ENCODE measurements at regions not wholly inside any gene's neighbourhood (a gene's known extent, or its start where the extent isn't known, plus 50 kb on each side); places are given as distances from the start of the nearest gene placed in this dataset.

- Mint-ChIP-seq H3K27ac (no peak overlapping the region), H3K36me3 (no peaks in the 10 kb centered on the region), H3K9me3 (peaks cover 6 to 14% of the 10 kb centered on the region in 2 donors)
- DNase-seq (ENCODE audit: low spot score in 2 of 2) (no peak), ATAC-seq (no peak)
These were observed 410.1 kb upstream of the MGAT4C start for GRCh38 chr12:86666316-86666715.

GRCh38 chr12:86663716-86664115, 407.5 kb upstream of the MGAT4C start:
- H3K27ac Mint-ChIP-seq = no peak overlapping the region
- H3K36me3 Mint-ChIP-seq = no peaks in the 10 kb centered on the region
- ATAC-seq (no peak), DNase-seq (ENCODE audit: low spot score in 2 of 2) (no peak)
- H3K9me3 Mint-ChIP-seq = peaks cover 4% of the 10 kb centered on the region in 2 donors

GRCh38 chr12:86663173-86663572, 407.0 kb upstream of the MGAT4C start:
- H3K27ac Mint-ChIP-seq = no peak overlapping the region
- no peak for ATAC-seq
- peaks cover 3% of the 10 kb centered on the region in 2 donors for H3K9me3 Mint-ChIP-seq
- H3K36me3 Mint-ChIP-seq = no peaks in the 10 kb centered on the region
- no peak for DNase-seq (ENCODE audit: low spot score in 2 of 2)

- ATAC-seq (no peak), DNase-seq (ENCODE audit: low spot score in 2 of 2) (no peak)
- Mint-ChIP-seq H3K27ac (no peak overlapping the region), H3K9me3 (no peaks in the 10 kb centered on the region), H3K36me3 (no peaks in the 10 kb centered on the region)
These were observed 406.3 kb upstream of the MGAT4C start for GRCh38 chr12:86662464-86662863.

- no peak for DNase-seq (ENCODE audit: low spot score in 2 of 2)
- H3K9me3 Mint-ChIP-seq = no peaks in the 10 kb centered on the region
- ATAC-seq = no peak
- H3K36me3 Mint-ChIP-seq = no peaks in the 10 kb centered on the region
- no peak overlapping the region for H3K27ac Mint-ChIP-seq
These were observed 404.4 kb upstream of the MGAT4C start for GRCh38 chr12:86660488-86661147.

GRCh38 chr12:86659985-86660384, 403.8 kb upstream of the MGAT4C start:
- H3K36me3 Mint-ChIP-seq = no peaks in the 10 kb centered on the region
- no peak for DNase-seq (ENCODE audit: low spot score in 2 of 2)

GRCh38 chr12:86658303-86658702, 402.1 kb upstream of the MGAT4C start:
- DNase-seq (ENCODE audit: low spot score in 2 of 2) (no peak), ATAC-seq (no peak)
- H3K9me3 Mint-ChIP-seq = peaks cover 0 to 3% of the 10 kb centered on the region in 2 donors
- H3K36me3 Mint-ChIP-seq = no peaks in the 10 kb centered on the region
- H3K27ac Mint-ChIP-seq = no peak overlapping the region

More at GRCh38 chr12:86659985-86660384, 403.8 kb upstream of the MGAT4C start:
- Mint-ChIP-seq H3K9me3 (peaks cover 0 to 3% of the 10 kb centered on the region in 2 donors), H3K27ac (no peak overlapping the region)
- no peak for ATAC-seq

GRCh38 chr12:86647800-86648199, 391.6 kb upstream of the MGAT4C start:
- ATAC-seq (no peak), DNase-seq (ENCODE audit: low spot score in 2 of 2) (no peak)
- Mint-ChIP-seq H3K36me3 (no peaks in the 10 kb centered on the region), H3K9me3 (peaks cover 0 to 7% of the 10 kb centered on the region in 2 donors), H3K27ac (no peak overlapping the region)

GRCh38 chr12:86634456-86635410, 378.5 kb upstream of the MGAT4C start:
- no peaks in the 10 kb centered on the region for H3K36me3 Mint-ChIP-seq
- H3K9me3 Mint-ChIP-seq = peaks cover 0 to 8% of the 10 kb centered on the region in 2 donors
- DNase-seq (ENCODE audit: low spot score in 2 of 2) (no peak), ATAC-seq (no peak)
- H3K27ac Mint-ChIP-seq = no peak overlapping the region

GRCh38 chr12:86627001-86627400, 370.8 kb upstream of the MGAT4C start:
- Mint-ChIP-seq H3K36me3 (peaks cover 6 to 18% of the 10 kb centered on the region in 2 donors), H3K9me3 (peaks cover 29 to 48% of the 10 kb centered on the region in 2 donors), H3K27ac (no peak overlapping the region)
- no peak for DNase-seq (ENCODE audit: low spot score in 2 of 2)
- no peak for ATAC-seq

GRCh38 chr12:86623267-86623666, 367.1 kb upstream of the MGAT4C start:
- no peak for DNase-seq (ENCODE audit: low spot score in 2 of 2)
- Mint-ChIP-seq H3K36me3 (peaks cover 0 to 7% of the 10 kb centered on the region in 2 donors), H3K27ac (no peak overlapping the region), H3K9me3 (peaks cover 26 to 33% of the 10 kb centered on the region in 2 donors)
- no peak for ATAC-seq

- no peak for DNase-seq (ENCODE audit: low spot score in 2 of 2)
- ATAC-seq = no peak
- Mint-ChIP-seq H3K9me3 (peaks cover 20 to 31% of the 10 kb centered on the region in 2 donors), H3K27ac (no peak overlapping the region), H3K36me3 (no peaks in the 10 kb centered on the region)
These were observed 365.8 kb upstream of the MGAT4C start for GRCh38 chr12:86621957-86622356.

- ATAC-seq (no peak), DNase-seq (ENCODE audit: low spot score in 2 of 2) (no peak)
- Mint-ChIP-seq H3K9me3 (peaks cover 7 to 12% of the 10 kb centered on the region in 2 donors), H3K36me3 (no peaks in the 10 kb centered on the region), H3K27ac (no peak overlapping the region)
These were observed 357.1 kb upstream of the MGAT4C start for GRCh38 chr12:86613311-86613710.

GRCh38 chr12:86608638-86609037, 352.4 kb upstream of the MGAT4C start:
- no peak for DNase-seq (ENCODE audit: low spot score in 2 of 2)
- H3K27ac Mint-ChIP-seq = no peak overlapping the region
- H3K9me3 Mint-ChIP-seq = peaks cover 5 to 7% of the 10 kb centered on the region in 2 donors
- H3K36me3 Mint-ChIP-seq = no peaks in the 10 kb centered on the region
- ATAC-seq = no peak

- Mint-ChIP-seq H3K36me3 (no peaks in the 10 kb centered on the region), H3K27ac (no peak overlapping the region)
These were observed 345.5 kb upstream of the MGAT4C start for GRCh38 chr12:86601550-86602308.

GRCh38 chr12:86600664-86601231, 344.6 kb upstream of the MGAT4C start:
- ATAC-seq (no peak), DNase-seq (ENCODE audit: low spot score in 2 of 2) (no peak)
- H3K36me3 Mint-ChIP-seq = no peaks in the 10 kb centered on the region
- peaks cover 0 to 3% of the 10 kb centered on the region in 2 donors for H3K9me3 Mint-ChIP-seq
- H3K27ac Mint-ChIP-seq = no peak overlapping the region

More at GRCh38 chr12:86601550-86602308, 345.5 kb upstream of the MGAT4C start:
- H3K9me3 Mint-ChIP-seq = peaks cover 0 to 3% of the 10 kb centered on the region in 2 donors
- ATAC-seq (no peak), DNase-seq (ENCODE audit: low spot score in 2 of 2) (no peak)
